Activated T-helper 17 cell treated with anti-CD3 and anti-CD28 coated beads, Interleukin-2, amount 50 U/mL, for 72 hours (primary cell): ENCODE measurements at regions not wholly inside any gene's neighbourhood (a gene's known extent, or its start where the extent isn't known, plus 50 kb on each side); places are given as distances from the start of the nearest gene placed in this dataset.
"Not testable (repeated sequence)": the region's sequence is repeated elsewhere in the genome, so short reads cannot be mapped to it uniquely, and the experiment has no call there.

Experiments used
- ATAC-seq: fragments of 150-1000 bp; cut with Tn5 transposase; replicated peaks from 2 replicates; pipeline ENCODE4 v1.10.0; 2021; ENCODE audit warnings: mild to moderate bottlenecking, moderate library complexity
- H3K27ac Mint-ChIP-seq: one replicate; pipeline ENCODE4 v1.8.0; 2022; ENCODE audit warnings: mixed read lengths
- H3K27me3 Mint-ChIP-seq: one replicate; pipeline ENCODE4 v1.8.0; 2022; ENCODE audit warnings: mixed read lengths
- H3K36me3 Mint-ChIP-seq: one replicate; pipeline ENCODE4 v1.8.0; 2022; ENCODE audit warnings: low read depth, mild to moderate bottlenecking, mixed read lengths
- H3K4me1 Mint-ChIP-seq: one replicate; pipeline ENCODE4 v1.8.0; 2022; ENCODE audit warnings: mixed read lengths
- H3K4me3 Mint-ChIP-seq: one replicate; pipeline ENCODE4 v1.8.0; 2022; ENCODE audit warnings: mild to moderate bottlenecking, mixed read lengths
- H3K9me3 Mint-ChIP-seq: one replicate; pipeline ENCODE4 v1.8.0; 2022; ENCODE audit warnings: mixed read lengths

DNA sequence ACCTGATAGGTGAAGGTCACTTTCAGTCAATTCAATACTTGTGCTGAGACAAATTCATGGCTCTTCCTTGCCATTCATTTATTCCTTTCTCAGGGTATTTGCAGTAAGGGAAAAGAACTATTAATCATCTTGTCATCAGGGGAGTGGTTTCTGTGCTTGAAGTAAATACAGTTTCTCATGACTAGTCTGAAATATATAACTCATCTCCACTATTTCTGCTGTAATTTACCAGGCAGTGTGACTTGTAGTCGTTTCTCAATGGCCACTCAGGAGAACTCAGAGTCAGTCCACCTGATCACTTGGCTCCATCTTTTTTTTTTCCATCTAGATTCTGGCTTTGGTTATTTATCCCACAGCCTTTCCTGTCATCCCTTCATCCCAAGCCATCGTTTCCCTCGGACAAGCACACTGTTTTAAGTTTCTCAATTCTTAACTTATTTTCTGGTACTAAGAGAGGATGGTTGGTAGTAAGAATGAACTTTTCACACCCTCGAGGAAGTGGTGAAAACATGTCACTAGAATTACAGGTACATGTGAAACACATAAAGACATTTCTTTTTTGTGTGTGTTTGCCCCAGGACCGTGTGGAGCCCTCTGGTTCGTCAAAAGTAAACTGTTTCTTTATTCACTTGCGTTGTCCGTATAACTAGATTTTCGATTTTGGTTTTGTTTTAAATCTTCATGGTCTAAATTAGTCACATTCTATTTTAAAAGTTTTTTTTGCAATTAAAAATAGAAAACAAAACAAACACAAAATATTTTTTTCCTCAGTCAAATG is 620.2 kb downstream of the ZBBX start:
- Mint-ChIP-seq H3K4me3 (no peak overlapping the region), H3K9me3 (peaks cover 15% of the 10 kb centered on the region), H3K36me3 (no peaks in the 10 kb centered on the region), H3K27me3 (no peaks in the 10 kb centered on the region), H3K4me1 (no peaks in the 10 kb centered on the region), H3K27ac (no peak overlapping the region)
- no peak for ATAC-seq

DNA sequence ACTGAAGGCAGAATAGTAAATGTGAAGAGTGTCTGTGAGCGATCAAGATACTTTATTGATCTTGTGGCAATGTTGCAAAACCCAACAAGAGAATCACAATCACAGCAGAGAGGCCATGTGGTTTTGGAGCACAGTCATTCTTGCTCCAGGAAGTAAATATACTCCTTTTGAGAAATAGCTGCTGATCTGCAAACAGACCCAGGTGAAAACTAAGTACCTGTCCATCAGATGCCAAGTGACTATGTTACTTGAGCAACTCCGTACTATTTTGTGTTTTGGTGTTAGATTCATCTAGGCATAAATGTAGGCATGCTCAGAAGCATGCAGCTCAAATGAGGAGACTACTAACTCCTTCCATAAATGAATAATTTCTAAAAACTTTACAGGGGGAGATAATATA is 627.9 kb downstream of the ZBBX start:
- no peaks in the 10 kb centered on the region for H3K36me3 Mint-ChIP-seq
- H3K4me1 Mint-ChIP-seq, result no peaks in the 10 kb centered on the region
- no peak for ATAC-seq
- no peak overlapping the region for H3K27ac Mint-ChIP-seq
- H3K27me3 Mint-ChIP-seq, result no peaks in the 10 kb centered on the region
- H3K9me3 Mint-ChIP-seq, result peaks cover 23% of the 10 kb centered on the region
- H3K4me3 Mint-ChIP-seq, result no peak overlapping the region

DNA sequence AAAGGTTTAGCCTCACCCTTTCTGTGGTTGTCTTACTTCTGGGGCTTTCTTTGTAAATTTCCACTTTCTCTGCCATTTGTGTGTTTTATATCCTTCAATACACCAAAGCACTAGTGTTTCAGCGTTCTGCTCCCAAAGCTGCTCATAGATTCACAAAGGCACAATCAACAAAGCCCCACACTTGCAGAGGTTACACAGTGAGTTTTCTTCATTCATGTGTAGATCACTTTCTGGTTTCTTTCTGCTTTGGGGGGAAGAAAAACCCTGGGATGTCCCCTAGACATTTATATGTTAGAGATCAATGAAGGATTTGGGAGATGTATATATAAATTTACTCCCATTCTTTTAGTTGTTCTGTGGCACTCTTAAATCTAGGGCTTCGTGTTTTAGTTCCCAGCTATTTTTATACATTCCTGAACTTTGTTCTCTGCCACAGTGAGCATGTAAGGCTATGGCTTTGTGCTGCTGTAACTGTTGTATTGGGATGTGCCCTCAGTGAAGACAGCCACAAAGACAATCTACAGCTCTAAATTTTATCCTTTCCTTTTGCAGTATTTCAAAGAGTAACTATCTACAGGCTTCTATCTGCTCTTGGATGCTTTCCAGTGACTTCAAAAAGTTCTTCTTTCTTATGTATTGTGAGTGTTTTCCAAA is 636.5 kb downstream of the ZBBX start:
- Mint-ChIP-seq H3K4me3 (no peak overlapping the region), H3K27ac (no peak overlapping the region), H3K4me1 (no peaks in the 10 kb centered on the region), H3K27me3 (no peaks in the 10 kb centered on the region), H3K36me3 (no peaks in the 10 kb centered on the region), H3K9me3 (peaks cover 9% of the 10 kb centered on the region)
- no peak for ATAC-seq

DNA sequence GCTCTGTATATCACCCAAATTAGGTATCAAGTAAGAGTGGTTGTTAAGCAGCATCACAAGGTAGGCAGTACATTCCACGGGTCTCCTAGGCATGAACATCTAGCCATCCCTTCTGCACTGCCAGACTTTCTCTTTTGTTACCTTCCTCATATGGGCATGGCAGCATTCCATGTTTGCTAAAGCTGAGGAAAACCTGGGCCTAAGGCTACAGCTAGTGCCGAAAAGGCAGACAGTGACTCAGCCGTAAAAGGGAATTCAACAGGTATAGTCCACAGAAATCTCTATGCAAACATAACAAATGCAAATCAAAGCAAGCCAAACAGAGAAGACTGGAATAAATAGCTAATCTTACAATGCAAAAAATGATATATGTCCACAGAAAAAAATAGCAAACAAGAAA is 645.4 kb downstream of the ZBBX start:
- no peak overlapping the region for H3K27ac Mint-ChIP-seq
- H3K36me3 Mint-ChIP-seq, result no peaks in the 10 kb centered on the region
- peaks cover 4% of the 10 kb centered on the region for H3K9me3 Mint-ChIP-seq
- no peaks in the 10 kb centered on the region for H3K27me3 Mint-ChIP-seq
- no peaks in the 10 kb centered on the region for H3K4me1 Mint-ChIP-seq
- no peak for ATAC-seq
- no peak overlapping the region for H3K4me3 Mint-ChIP-seq

DNA sequence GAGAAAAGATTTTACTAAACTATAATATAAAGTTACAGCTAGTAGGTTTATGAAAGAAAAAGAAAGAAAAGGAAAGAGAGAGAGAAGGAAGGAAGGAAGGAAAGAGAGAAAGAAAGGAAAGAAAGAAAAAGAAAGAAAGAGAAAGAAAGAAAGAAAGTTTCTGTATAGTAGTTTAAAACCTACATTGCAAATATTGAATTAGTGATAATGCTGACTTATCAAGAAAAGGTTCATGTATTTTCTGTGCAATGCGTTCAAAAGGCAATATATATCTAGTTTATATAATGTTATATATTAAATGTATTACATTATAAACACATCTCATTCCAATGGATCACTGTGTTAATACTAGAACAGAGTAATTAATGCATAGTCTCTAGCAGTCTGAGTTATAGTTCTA is 648.4 kb downstream of the ZBBX start:
- Mint-ChIP-seq H3K27ac (no peak overlapping the region), H3K4me3 (no peak overlapping the region), H3K36me3 (no peaks in the 10 kb centered on the region), H3K4me1 (no peaks in the 10 kb centered on the region), H3K27me3 (no peaks in the 10 kb centered on the region), H3K9me3 (peaks cover 9% of the 10 kb centered on the region)
- ATAC-seq, result no peak

DNA sequence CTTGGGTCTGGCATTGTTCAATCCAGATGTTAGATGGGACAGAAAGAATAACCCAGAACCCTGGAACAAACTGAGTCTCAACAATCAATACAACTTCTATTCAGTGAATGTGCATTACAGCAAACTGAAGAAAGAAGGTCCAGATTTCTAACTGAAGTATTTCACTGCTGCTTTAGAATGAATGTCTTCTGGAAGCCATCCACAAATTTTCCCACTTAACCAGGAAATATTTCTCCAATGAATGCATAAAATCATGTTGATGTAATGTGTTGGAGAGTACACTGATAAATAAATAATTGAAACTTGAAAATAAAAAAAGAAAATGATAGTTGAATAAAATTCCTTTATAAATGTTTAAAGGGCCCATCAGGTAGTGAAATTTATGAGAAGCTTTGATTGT is 658.6 kb downstream of the ZBBX start:
- Mint-ChIP-seq H3K36me3 (no peaks in the 10 kb centered on the region), H3K9me3 (peaks cover 9% of the 10 kb centered on the region), H3K4me1 (no peaks in the 10 kb centered on the region), H3K27ac (no peak overlapping the region), H3K27me3 (no peaks in the 10 kb centered on the region), H3K4me3 (no peak overlapping the region)
- no peak for ATAC-seq

DNA sequence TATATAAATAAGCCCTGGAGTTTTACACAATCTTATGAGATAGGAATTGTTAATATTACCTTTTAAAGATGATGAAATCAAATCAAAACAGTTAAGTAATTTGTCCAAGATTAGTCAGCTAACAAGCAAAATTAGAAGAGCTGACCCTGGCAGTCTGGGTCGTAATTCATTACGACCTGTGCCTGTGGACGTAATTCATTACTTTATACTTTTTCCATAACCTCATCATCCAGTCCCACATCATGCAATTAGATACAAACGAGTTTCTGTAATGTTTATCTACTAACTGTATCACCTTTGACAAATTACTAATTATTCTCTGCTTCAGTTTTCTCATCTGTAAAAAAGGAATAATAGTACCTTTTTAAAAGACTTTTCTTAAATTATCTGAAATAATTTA is 665.9 kb downstream of the ZBBX start:
- ATAC-seq, result no peak
- H3K36me3 Mint-ChIP-seq, result no peaks in the 10 kb centered on the region
- H3K9me3 Mint-ChIP-seq, result peaks cover 7% of the 10 kb centered on the region
- no peaks in the 10 kb centered on the region for H3K4me1 Mint-ChIP-seq
- H3K4me3 Mint-ChIP-seq, result no peak overlapping the region
- H3K27me3 Mint-ChIP-seq, result no peaks in the 10 kb centered on the region
- no peak overlapping the region for H3K27ac Mint-ChIP-seq

DNA sequence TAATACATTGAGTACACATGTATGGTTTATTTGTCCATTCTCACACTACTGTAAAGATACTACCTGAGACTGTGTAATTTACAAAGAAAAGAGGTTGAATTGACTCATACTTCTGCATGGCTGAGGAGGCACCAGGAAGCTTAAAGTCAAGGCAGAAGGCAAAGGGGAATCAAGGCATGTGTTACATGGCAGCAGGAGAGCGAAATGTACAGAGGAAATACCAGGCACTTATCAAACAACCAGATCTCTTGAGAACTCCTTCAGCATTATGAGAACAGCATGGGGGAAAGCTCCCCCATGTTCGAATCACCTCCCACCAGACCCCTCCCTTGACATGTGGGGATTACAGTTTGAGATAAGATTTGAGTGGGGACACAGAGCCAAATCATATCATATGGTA is 666.3 kb downstream of the ZBBX start:
- Mint-ChIP-seq H3K36me3 (no peaks in the 10 kb centered on the region), H3K4me3 (no peak overlapping the region), H3K4me1 (no peaks in the 10 kb centered on the region), H3K27me3 (no peaks in the 10 kb centered on the region), H3K9me3 (peaks cover 7% of the 10 kb centered on the region), H3K27ac (no peak overlapping the region)
- no peak for ATAC-seq

DNA sequence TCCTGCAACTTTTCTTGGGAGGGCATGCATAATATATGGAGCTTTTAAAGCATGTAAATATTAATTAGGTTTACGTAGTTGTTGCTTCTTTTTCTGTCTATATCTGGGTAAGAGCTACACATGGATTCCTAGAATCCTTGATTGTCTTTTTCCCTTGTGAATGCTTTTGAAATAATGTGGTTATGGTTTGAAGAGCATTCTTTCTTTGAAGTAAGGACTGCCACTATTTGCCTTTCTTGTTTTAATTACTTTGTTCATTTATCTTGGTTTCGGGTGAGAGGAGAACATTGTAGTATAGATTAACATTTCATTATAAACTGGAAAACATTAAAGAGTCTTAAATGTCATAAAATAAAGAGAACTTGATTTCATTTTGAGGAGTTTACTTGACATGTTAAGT is 674.0 kb downstream of the ZBBX start:
- Mint-ChIP-seq H3K27ac (no peak overlapping the region), H3K9me3 (peaks cover 3% of the 10 kb centered on the region), H3K36me3 (no peaks in the 10 kb centered on the region), H3K4me1 (no peaks in the 10 kb centered on the region), H3K27me3 (no peaks in the 10 kb centered on the region), H3K4me3 (no peak overlapping the region)
- ATAC-seq, result no peak

DNA sequence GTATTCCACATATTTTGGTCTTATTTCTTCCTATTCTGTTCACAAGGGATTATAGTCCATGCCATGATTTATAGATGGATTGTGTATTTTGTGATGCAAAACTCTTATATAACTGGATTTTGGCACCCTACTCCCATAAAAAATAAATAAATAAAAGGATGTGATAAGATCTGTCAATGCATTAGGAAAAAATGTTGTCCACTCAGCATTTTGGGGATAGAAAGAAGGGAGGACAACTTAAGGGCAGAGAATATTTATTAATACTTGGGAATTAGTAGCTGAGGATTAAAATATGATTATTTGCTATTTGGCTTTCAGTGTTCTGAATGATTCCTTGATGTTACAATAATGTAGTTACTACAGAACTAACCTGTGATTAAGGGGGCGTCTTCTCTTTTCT is 682.6 kb downstream of the ZBBX start:
- Mint-ChIP-seq H3K36me3 (no peaks in the 10 kb centered on the region), H3K4me1 (no peaks in the 10 kb centered on the region), H3K4me3 (no peak overlapping the region), H3K27me3 (no peaks in the 10 kb centered on the region), H3K27ac (no peak overlapping the region), H3K9me3 (peaks cover 4% of the 10 kb centered on the region)
- no peak for ATAC-seq

DNA sequence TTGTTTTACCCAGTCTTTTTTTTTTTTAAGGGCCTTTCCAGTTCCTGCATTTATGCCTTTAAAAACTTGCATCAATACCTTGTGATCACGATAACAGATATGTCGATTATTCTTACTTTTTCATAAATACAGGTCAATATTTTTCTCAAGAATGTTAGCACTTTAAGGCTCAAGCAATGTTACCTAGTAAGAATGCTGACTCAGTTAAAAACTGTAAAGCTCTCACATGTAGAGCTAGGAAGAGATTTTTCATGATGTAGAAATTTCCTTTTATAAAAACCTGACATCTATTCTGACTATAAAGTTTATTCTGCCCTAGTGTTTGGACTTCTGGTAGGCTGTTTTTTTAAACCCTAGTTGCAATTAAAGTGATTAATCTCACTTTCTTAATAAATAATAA is 684.0 kb downstream of the ZBBX start:
- H3K9me3 Mint-ChIP-seq, result peaks cover 4% of the 10 kb centered on the region
- H3K36me3 Mint-ChIP-seq, result no peaks in the 10 kb centered on the region
- H3K27me3 Mint-ChIP-seq, result no peaks in the 10 kb centered on the region
- H3K27ac Mint-ChIP-seq, result no peak overlapping the region
- no peak overlapping the region for H3K4me3 Mint-ChIP-seq
- no peak for ATAC-seq
- no peaks in the 10 kb centered on the region for H3K4me1 Mint-ChIP-seq

DNA sequence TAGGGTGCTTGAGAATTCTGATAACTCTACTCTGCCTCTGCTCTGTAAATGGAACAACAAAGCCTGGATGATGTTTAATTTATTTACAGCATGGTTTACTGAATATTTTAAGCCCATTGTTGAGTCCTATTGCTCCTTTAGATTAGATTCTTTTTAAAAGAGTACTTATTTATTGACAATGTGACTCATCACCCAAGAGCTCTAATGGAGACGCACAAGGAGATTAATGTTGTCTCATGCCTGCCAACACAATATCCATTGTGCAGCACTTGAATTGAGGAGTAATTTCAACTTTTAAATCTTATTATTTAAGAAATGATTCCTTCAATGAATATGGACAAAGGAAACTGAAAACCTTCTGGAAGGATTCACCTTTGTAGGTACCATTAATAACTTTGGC is 691.4 kb downstream of the ZBBX start:
- Mint-ChIP-seq H3K4me1 (no peaks in the 10 kb centered on the region), H3K27ac (no peak overlapping the region), H3K4me3 (no peak overlapping the region), H3K27me3 (no peaks in the 10 kb centered on the region), H3K36me3 (no peaks in the 10 kb centered on the region), H3K9me3 (no peaks in the 10 kb centered on the region)
- no peak for ATAC-seq

DNA sequence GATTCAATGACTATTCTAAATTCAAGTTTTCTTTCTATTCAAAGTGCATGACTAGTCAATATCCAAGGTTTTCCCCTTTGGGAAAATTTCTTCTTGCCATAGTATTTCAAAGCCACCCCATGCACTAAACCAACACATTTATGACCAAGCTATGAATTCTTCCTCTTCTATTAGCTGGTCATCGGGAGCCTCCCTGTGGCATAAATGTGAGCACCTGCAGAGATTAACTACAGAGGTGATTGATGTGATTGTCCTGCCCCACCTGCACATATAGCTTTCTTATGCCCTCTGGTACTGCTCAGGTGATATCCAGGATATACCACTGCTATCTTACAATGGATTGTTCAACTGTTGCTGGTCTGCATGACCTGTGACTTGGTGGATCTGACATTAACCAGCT is 694.9 kb downstream of the ZBBX start:
- H3K4me3 Mint-ChIP-seq, result no peak overlapping the region
- H3K4me1 Mint-ChIP-seq, result no peaks in the 10 kb centered on the region
- H3K36me3 Mint-ChIP-seq, result no peaks in the 10 kb centered on the region
- no peaks in the 10 kb centered on the region for H3K27me3 Mint-ChIP-seq
- no peak overlapping the region for H3K27ac Mint-ChIP-seq
- H3K9me3 Mint-ChIP-seq, result no peaks in the 10 kb centered on the region
- no peak for ATAC-seq

DNA sequence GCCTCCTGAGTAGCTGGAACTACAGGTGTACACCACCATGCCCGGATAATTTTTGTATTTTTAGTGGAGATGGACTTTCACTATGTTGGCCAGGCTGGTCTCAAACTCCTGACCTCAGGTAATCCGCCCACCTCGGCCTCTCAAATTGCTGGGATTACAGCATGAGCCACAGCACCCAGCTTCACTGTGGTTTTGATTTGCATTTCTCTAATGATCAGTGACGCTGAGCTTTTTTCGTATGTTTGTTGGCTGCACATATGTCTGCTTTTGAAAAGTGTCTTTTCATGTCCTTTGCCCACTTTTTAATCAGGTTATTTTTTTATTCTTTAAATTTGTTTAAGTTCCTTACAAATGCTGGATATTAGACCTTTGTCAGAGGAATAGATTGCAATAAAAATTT is 696.0 kb downstream of the ZBBX start:
- H3K27me3 Mint-ChIP-seq, ATAC-seq, H3K27ac Mint-ChIP-seq, H3K9me3 Mint-ChIP-seq, H3K4me3 Mint-ChIP-seq, H3K4me1 Mint-ChIP-seq, H3K36me3 Mint-ChIP-seq: not testable (repeated sequence)

DNA sequence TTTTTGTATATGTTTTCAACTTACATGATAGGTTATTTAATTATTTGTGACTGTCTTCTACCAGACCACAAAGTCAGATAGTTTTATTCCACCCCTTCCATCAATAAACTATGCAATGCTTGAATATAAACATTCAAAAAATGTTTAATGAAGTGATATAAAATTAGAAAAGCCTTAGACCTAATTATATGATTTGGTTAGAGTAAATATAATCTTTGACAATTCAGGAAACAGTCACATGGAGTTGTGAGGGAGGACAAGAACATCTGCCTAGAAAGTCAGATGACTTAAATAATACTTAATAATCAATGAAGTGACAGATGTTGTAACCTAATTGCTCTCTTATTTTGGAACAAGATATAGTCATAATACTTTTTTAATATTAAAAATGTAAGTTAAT is 710.3 kb downstream of the ZBBX start:
- ATAC-seq, result no peak
- Mint-ChIP-seq H3K4me1 (no peaks in the 10 kb centered on the region), H3K36me3 (no peaks in the 10 kb centered on the region), H3K4me3 (no peak overlapping the region), H3K9me3 (peaks cover 5% of the 10 kb centered on the region), H3K27me3 (no peaks in the 10 kb centered on the region), H3K27ac (no peak overlapping the region)
